Lung (tissue), 11 donors: ENCODE measurements at regions not wholly inside any gene's neighbourhood (a gene's known extent, or its start where the extent isn't known, plus 50 kb on each side); places are given as distances from the start of the nearest gene placed in this dataset.

Experiments
- ATAC-seq: fragments of 200-7000 bp; cut with Tn5 transposase; one replicate; pipeline ENCODE4 v1.9.1; 2020; ENCODE audit warnings: moderate number of reproducible peaks; ENCODE audit not compliant: insufficient read depth, low FRiP score
- DNase-seq, 3 donors: peaks; one replicate each; pipeline ENCODE4 v3.0.0-alpha.2; 2013 to 2017
- H3K27ac ChIP-seq, 2 donors: one replicate each; pipeline ENCODE4 v1.5.1; 2013; ENCODE audit warnings: mild to moderate bottlenecking in 2 of 2, moderate library complexity in 2 of 2, control low read depth in 1 of 2, inconsistent platforms in 1 of 2, low read depth in 1 of 2, low read length in 1 of 2
- H3K27me3 ChIP-seq, 3 donors: one replicate each; pipeline ENCODE4 v1.5.1; 2013; ENCODE audit warnings: low read length in 2 of 3; ENCODE audit not compliant: control insufficient read depth in 3 of 3, insufficient read depth in 3 of 3
- H3K36me3 ChIP-seq, 4 donors: one replicate each; pipeline ENCODE4 v1.5.1; 2013; ENCODE audit warnings: low read length in 4 of 4, mild to moderate bottlenecking in 1 of 4, moderate library complexity in 1 of 4; ENCODE audit not compliant: control insufficient read depth in 4 of 4, insufficient read depth in 4 of 4
- H3K4me1 ChIP-seq, 5 donors: one replicate each; pipeline ENCODE4 v1.5.1; 2013; ENCODE audit warnings: low read length in 5 of 5, mild to moderate bottlenecking in 2 of 5, moderate library complexity in 1 of 5; ENCODE audit not compliant: control insufficient read depth in 5 of 5, insufficient read depth in 5 of 5
- H3K4me3 ChIP-seq: one replicate; pipeline ENCODE4 v1.5.1; 2013; ENCODE audit warnings: mild to moderate bottlenecking, control low read depth, moderate library complexity
- H3K9ac ChIP-seq, 2 donors: one replicate each; pipeline ENCODE4 v1.5.1; 2013; ENCODE audit warnings: low read length in 2 of 2, control low read depth in 1 of 2; ENCODE audit not compliant: insufficient read depth in 1 of 2
- H3K9me3 ChIP-seq, 4 donors: one replicate each; pipeline ENCODE4 v1.5.1; 2013; ENCODE audit warnings: low read length in 3 of 4, mild to moderate bottlenecking in 1 of 4, moderate library complexity in 1 of 4; ENCODE audit not compliant: control insufficient read depth in 4 of 4, insufficient read depth in 3 of 4
- WGBS, 2 donors: extraction: QIAGEN DNeasy Blood & Tissue Kit; methylation state at CpG; one replicate each; pipeline ENCODE4 v1.1.7; 2013; 5-methylcytosine and 5-hydroxymethylcytosine counted together
- TF ChIP-seq, protein P1 (sequence below): IDR thresholded peaks from 2 replicates; pipeline ENCODE4 v1.5.1; 2012; ENCODE audit warnings: mild to moderate bottlenecking; ENCODE audit errors: control extremely low read depth, extremely low read depth
- donor health status: control.
- donor health status: control.
- donor health status: Bipolar disorder and iron deficiency.
- donor health status: healthy.
- donor health status: DM: yes; HTN: yes; CAD: no.

DNA sequence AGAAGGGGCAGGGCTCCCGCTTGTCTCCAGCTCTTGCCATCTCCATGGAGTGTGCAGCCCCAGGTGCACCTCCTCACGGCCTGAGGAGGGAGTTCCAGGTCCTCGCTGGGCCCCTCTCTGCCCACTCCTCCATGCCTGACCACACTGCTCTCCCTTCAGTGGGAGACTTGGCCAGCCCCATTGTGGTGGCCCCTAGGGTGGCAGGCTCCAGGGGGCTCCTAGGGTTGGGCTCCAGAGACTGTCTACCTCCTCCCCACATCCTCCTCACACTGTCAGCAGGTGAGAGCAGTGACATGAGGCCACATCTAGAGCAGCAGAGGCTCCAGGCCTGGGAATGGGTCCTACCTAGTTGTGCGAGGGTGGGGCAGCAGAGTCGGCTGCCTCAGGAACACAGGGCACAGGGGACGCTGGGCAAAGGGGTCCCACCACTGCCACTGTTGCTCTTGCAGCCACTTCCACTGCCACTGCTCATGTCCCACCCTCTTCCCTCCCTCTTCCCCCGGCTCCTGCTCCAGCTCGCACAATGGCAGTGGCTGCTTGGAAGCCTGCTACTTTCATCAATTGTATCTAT lies 514.8 kb downstream of the MRPL39 start:
- TF ChIP-seq, protein P1, sequence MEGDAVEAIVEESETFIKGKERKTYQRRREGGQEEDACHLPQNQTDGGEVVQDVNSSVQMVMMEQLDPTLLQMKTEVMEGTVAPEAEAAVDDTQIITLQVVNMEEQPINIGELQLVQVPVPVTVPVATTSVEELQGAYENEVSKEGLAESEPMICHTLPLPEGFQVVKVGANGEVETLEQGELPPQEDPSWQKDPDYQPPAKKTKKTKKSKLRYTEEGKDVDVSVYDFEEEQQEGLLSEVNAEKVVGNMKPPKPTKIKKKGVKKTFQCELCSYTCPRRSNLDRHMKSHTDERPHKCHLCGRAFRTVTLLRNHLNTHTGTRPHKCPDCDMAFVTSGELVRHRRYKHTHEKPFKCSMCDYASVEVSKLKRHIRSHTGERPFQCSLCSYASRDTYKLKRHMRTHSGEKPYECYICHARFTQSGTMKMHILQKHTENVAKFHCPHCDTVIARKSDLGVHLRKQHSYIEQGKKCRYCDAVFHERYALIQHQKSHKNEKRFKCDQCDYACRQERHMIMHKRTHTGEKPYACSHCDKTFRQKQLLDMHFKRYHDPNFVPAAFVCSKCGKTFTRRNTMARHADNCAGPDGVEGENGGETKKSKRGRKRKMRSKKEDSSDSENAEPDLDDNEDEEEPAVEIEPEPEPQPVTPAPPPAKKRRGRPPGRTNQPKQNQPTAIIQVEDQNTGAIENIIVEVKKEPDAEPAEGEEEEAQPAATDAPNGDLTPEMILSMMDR, result no peak
- peaks cover 0 to 5% (median 0%) of the 10 kb centered on the region in 4 donors for H3K9me3 ChIP-seq
- H3K27ac ChIP-seq, result no peak overlapping the region
- 88 to 91% methylated on average over 8 of the region's 8 CpGs for WGBS, 2 donors
- no peaks in the 10 kb centered on the region for H3K4me1 ChIP-seq
- H3K27me3 ChIP-seq, result no peaks in the 10 kb centered on the region
- H3K36me3 ChIP-seq, result no peaks in the 10 kb centered on the region
- DNase-seq, result no peak
- no peak overlapping the region for H3K9ac ChIP-seq
- H3K4me3 ChIP-seq, result no peak overlapping the region
- no peak for ATAC-seq

GRCh38 chr21:25081096-25081495 lies 526.2 kb downstream of the MRPL39 start:
- 83 to 90% methylated on average over 4 of the region's 4 CpGs for WGBS, 2 donors
- Histone ChIP-seq H3K9ac (no peak overlapping the region), H3K9me3 (no peaks in the 10 kb centered on the region), H3K27me3 (no peaks in the 10 kb centered on the region), H3K4me1 (no peaks in the 10 kb centered on the region), H3K4me3 (no peak overlapping the region), H3K27ac (no peak overlapping the region), H3K36me3 (no peaks in the 10 kb centered on the region)
- ATAC-seq (no peak), DNase-seq (no peak)
- TF ChIP-seq, protein P1, result no peak

GRCh38 chr21:25080661-25081060 lies 526.6 kb downstream of the MRPL39 start:
- Histone ChIP-seq H3K27ac (no peak overlapping the region), H3K4me1 (no peaks in the 10 kb centered on the region), H3K9ac (no peak overlapping the region), H3K36me3 (no peaks in the 10 kb centered on the region), H3K4me3 (no peak overlapping the region), H3K27me3 (no peaks in the 10 kb centered on the region), H3K9me3 (no peaks in the 10 kb centered on the region)
- TF ChIP-seq, protein P1, result no peak
- DNase-seq (no peak), ATAC-seq (no peak)
- 90 to 93% methylated on average over 1 of the region's 1 CpG for WGBS, 2 donors

DNA sequence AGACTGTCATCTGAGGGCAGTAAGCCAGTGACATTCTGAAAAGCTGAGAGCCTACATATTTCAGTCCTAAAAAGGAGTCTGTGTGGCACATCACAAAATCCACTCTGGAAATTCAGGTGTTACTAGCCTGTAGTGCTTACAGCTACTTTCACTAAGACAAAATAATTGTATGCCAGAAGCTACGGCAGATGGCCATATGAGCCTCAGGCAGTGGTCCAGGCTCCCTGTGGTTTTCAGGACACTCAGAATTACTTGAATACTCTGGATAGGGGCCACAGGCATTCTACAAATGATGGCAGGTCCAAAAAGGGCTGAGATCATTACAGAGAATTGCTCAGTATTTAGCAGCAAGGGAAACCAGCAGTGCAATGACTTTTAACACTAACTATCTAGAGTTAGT lies 527.1 kb downstream of the MRPL39 start:
- Histone ChIP-seq H3K4me1 (no peaks in the 10 kb centered on the region), H3K27ac (no peak overlapping the region), H3K9me3 (no peaks in the 10 kb centered on the region), H3K36me3 (no peaks in the 10 kb centered on the region), H3K27me3 (no peaks in the 10 kb centered on the region), H3K4me3 (no peak overlapping the region), H3K9ac (no peak overlapping the region)
- DNase-seq, result no peak
- TF ChIP-seq, protein P1, result no peak
- no peak for ATAC-seq
- WGBS, 2 donors, result 85 to 89% methylated on average over 1 of the region's 1 CpG
